CD14-positive monocyte (primary cell): ENCODE measurements at regions not wholly inside any gene's neighbourhood (a gene's known extent, or its start where the extent isn't known, plus 50 kb on each side); places are given as distances from the start of the nearest gene placed in this dataset.
"Not testable (repeated sequence)": the region's sequence is repeated elsewhere in the genome, so short reads cannot be mapped to it uniquely, and the experiment has no call there.

Experiments
- DNase-seq, 3 donors: peaks; one replicate each; pipeline ENCODE4 v3.0.0-alpha.2; 2011 to 2022
- H2AFZ ChIP-seq: 2 replicates; pipeline ENCODE4 v1.6.0; 2012; ENCODE audit warnings: mild to moderate bottlenecking, low read depth, low read length, inconsistent platforms; ENCODE audit not compliant: insufficient read depth, poor library complexity, severe bottlenecking
- H3K27ac ChIP-seq, 2 donors: 1 replicate in 1 of 2; 2 replicates in 1 of 2; pipeline ENCODE4 v1.5.1; 2012 to 2013; ENCODE audit warnings: low read length in 2 of 2, control low read depth in 1 of 2, inconsistent platforms in 1 of 2, low read depth in 1 of 2, mild to moderate bottlenecking in 1 of 2
- H3K27me3 ChIP-seq, 2 donors: one replicate each; pipeline versions ENCODE4 v1.6.0 to v1.6.1; 2011 to 2013; ENCODE audit warnings: low read length in 2 of 2; ENCODE audit not compliant: control insufficient read depth in 2 of 2, insufficient read depth in 2 of 2
- H3K36me3 ChIP-seq, 2 donors: replicated peaks in 1 of 2; 1 replicate in 1 of 2; 2 replicates in 1 of 2; pipeline versions ENCODE4 v1.5.1 to v1.6.1; 2012 to 2013; ENCODE audit warnings: low read length in 2 of 2, control low read depth in 1 of 2, inconsistent platforms in 1 of 2, mild to moderate bottlenecking in 1 of 2; ENCODE audit not compliant: insufficient read depth in 2 of 2, control insufficient read depth in 1 of 2
- H3K4me1 ChIP-seq, 2 donors: 1 replicate in 1 of 2; 2 replicates in 1 of 2; pipeline versions ENCODE4 v1.5.1 to v1.6.1; 2012 to 2013; ENCODE audit warnings: low read length in 2 of 2, control low read depth in 1 of 2, inconsistent platforms in 1 of 2, mild to moderate bottlenecking in 1 of 2, moderate library complexity in 1 of 2; ENCODE audit not compliant: insufficient read depth in 2 of 2, control insufficient read depth in 1 of 2
- H3K4me2 ChIP-seq: replicated peaks from 2 replicates; pipeline ENCODE3; 2012; ENCODE audit warnings: low read length, moderate library complexity, mild to moderate bottlenecking; ENCODE audit not compliant: poor library complexity, severe bottlenecking; ENCODE audit errors: extremely low read depth
- H3K4me3 ChIP-seq, 3 experiments: fragments of 200-600 bp in 1 of 3; sonication (generic) in 1 of 3; replicated peaks in 1 of 3; 1 replicate in 2 of 3; 2 replicates in 1 of 3; pipeline ENCODE4 v1.5.1; 2011 to 2013; ENCODE audit warnings: low read length in 3 of 3, mild to moderate bottlenecking in 3 of 3, control low read depth in 2 of 3, low read depth in 2 of 3, inconsistent platforms in 1 of 3, moderate library complexity in 1 of 3
- H3K79me2 ChIP-seq: 2 replicates; pipeline ENCODE4 v1.6.0; 2012; ENCODE audit warnings: mild to moderate bottlenecking, control low read depth, inconsistent platforms, low read length, moderate library complexity; ENCODE audit not compliant: insufficient read depth
- H3K9ac ChIP-seq: 2 replicates; pipeline ENCODE4 v1.6.0; 2017; ENCODE audit warnings: low read length, mild to moderate bottlenecking; ENCODE audit not compliant: insufficient read depth, poor library complexity, severe bottlenecking
- H3K9me3 ChIP-seq, 2 donors: replicated peaks in 1 of 2; 1 replicate in 1 of 2; 2 replicates in 1 of 2; pipeline versions ENCODE4 v1.5.1 to v1.6.1; 2012 to 2013; ENCODE audit warnings: low read length in 2 of 2, control low read depth in 1 of 2; ENCODE audit not compliant: control insufficient read depth in 1 of 2, insufficient read depth in 1 of 2
- H4K20me1 ChIP-seq: 2 replicates; pipeline ENCODE4 v1.6.0; 2012; ENCODE audit warnings: mild to moderate bottlenecking, low read length, control low read depth, moderate library complexity; ENCODE audit not compliant: insufficient read depth
- H3K27ac Mint-ChIP-seq, 7 donors: one replicate each; pipeline ENCODE4 v1.8.0; 2020; ENCODE audit warnings: mild to moderate bottlenecking in 7 of 7, mixed read lengths in 7 of 7, moderate library complexity in 6 of 7, inconsistent platforms in 2 of 7
- H3K27me3 Mint-ChIP-seq, 3 donors: one replicate each; pipeline ENCODE4 v1.8.0; 2021 to 2022; ENCODE audit warnings: low read depth in 3 of 3, mild to moderate bottlenecking in 3 of 3, mixed read lengths in 3 of 3, moderate library complexity in 3 of 3, inconsistent platforms in 1 of 3
- H3K36me3 Mint-ChIP-seq, 2 donors: one replicate each; pipeline ENCODE4 v1.8.0; 2020; ENCODE audit warnings: mixed read lengths in 2 of 2, inconsistent platforms in 1 of 2, mild to moderate bottlenecking in 1 of 2
- H3K4me1 Mint-ChIP-seq: one replicate; pipeline ENCODE4 v1.8.0; 2020; ENCODE audit warnings: mild to moderate bottlenecking, mixed read lengths
- H3K4me3 Mint-ChIP-seq, 2 donors: one replicate each; pipeline ENCODE4 v1.8.0; 2020; ENCODE audit warnings: mild to moderate bottlenecking in 2 of 2, mixed read lengths in 2 of 2, moderate library complexity in 1 of 2
- H3K9me3 Mint-ChIP-seq, 7 donors: one replicate each; pipeline ENCODE4 v1.8.0; 2020 to 2022; ENCODE audit warnings: mixed read lengths in 7 of 7, mild to moderate bottlenecking in 6 of 7, moderate library complexity in 6 of 7, inconsistent platforms in 2 of 7
- WGBS: methylation state at CpG from one replicate; pipeline ENCODE4 v1.1.5; 2013; ENCODE audit warnings: missing lambda C conversion rate; ENCODE audit not compliant: insufficient coverage; 5-methylcytosine and 5-hydroxymethylcytosine counted together
- intact Hi-C, 2 donors: fragments of 100-400 bp; cut with micrococcal nuclease; formaldehyde crosslinking; loops; one replicate each; pipeline versions ENCODE4 v1.15.0 to v1.15.1; 2023
- TF ChIP-seq, protein P1 (sequence below): fragments of 200-600 bp; IDR thresholded peaks from one replicate; pipeline ENCODE4 v1.8.0; 2022; ENCODE audit warnings: antibody characterized with exemption, mild to moderate bottlenecking

DNA sequence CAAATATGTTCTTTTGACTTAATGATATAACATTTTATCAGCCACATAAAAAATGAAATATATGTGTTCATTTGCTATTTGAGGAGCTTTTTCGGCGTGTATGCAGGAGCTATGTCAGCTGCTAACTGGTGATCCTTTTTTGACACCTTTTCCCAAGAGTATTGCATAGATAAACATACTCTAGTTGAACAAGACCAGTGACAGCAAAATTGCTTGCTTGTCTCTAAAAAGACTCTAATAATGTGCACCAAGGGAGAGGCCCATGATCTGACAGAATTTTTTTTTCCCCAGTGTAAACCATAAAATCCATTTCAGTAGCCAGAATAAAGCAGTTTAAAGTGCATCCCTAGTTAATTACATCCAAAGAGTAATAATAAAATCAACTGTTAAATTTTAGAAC, 103.6 kb upstream of the BARHL2 start:
- Mint-ChIP-seq H3K36me3 (no peaks in the 10 kb centered on the region), H3K9me3 (peaks cover 0 to 10% (median 8%) of the 10 kb centered on the region in 7 donors), H3K27me3 (peaks cover 10 to 24% (median 16%) of the 10 kb centered on the region in 3 donors), H3K27ac (no peak overlapping the region), H3K4me3 (no peak overlapping the region), H3K4me1 (no peaks in the 10 kb centered on the region)
- no peaks in the 10 kb centered on the region for H3K4me1 ChIP-seq
- H3K4me2 ChIP-seq: no peak overlapping the region
- no peak overlapping the region for H3K9ac ChIP-seq
- H3K9me3 ChIP-seq: no peaks in the 10 kb centered on the region
- H3K4me3 ChIP-seq: no peak overlapping the region
- H3K27me3 ChIP-seq: peaks cover 0 to 3% of the 10 kb centered on the region in 2 donors
- no peak overlapping the region for H3K27ac ChIP-seq
- no peaks in the 10 kb centered on the region for H3K79me2 ChIP-seq
- H3K36me3 ChIP-seq: no peaks in the 10 kb centered on the region
- intact Hi-C loops: no loop called here
- no peak for DNase-seq
- no CpG with 5 or more reads among the region's 2 CpGs for WGBS
- no peak overlapping the region for H2AFZ ChIP-seq
- TF ChIP-seq, protein P1, sequence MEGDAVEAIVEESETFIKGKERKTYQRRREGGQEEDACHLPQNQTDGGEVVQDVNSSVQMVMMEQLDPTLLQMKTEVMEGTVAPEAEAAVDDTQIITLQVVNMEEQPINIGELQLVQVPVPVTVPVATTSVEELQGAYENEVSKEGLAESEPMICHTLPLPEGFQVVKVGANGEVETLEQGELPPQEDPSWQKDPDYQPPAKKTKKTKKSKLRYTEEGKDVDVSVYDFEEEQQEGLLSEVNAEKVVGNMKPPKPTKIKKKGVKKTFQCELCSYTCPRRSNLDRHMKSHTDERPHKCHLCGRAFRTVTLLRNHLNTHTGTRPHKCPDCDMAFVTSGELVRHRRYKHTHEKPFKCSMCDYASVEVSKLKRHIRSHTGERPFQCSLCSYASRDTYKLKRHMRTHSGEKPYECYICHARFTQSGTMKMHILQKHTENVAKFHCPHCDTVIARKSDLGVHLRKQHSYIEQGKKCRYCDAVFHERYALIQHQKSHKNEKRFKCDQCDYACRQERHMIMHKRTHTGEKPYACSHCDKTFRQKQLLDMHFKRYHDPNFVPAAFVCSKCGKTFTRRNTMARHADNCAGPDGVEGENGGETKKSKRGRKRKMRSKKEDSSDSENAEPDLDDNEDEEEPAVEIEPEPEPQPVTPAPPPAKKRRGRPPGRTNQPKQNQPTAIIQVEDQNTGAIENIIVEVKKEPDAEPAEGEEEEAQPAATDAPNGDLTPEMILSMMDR: no peak
- no peaks in the 10 kb centered on the region for H4K20me1 ChIP-seq

DNA sequence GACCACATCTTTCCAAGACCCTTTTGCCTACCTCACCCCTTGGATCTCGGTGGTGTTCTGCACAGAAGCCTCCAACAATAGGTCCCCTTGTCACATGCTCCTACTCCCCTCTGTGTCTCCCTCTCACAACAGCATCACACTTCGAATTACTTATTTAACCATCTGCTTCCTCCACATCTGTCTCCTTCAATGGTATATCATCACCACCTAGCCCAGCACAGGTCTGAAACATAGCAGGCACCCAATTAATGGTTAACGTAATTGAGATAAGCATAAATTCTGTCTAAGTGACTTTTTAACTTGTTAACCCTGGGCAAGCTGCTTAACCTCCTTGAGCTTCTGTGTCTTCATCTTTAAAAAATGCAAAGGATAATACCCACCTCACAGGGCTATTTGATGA, 100.3 kb upstream of the BARHL2 start:
- Histone ChIP-seq H3K27ac (no peak overlapping the region), H3K4me2 (no peak overlapping the region), H3K27me3 (no peaks in the 10 kb centered on the region), H3K36me3 (no peaks in the 10 kb centered on the region), H3K4me3 (no peak overlapping the region), H3K9ac (no peak overlapping the region), H3K79me2 (no peaks in the 10 kb centered on the region), H3K4me1 (no peaks in the 10 kb centered on the region), H4K20me1 (no peaks in the 10 kb centered on the region), H2AFZ (no peak overlapping the region), H3K9me3 (no peaks in the 10 kb centered on the region)
- TF ChIP-seq, protein P1: no peak
- Mint-ChIP-seq H3K27ac (no peak overlapping the region), H3K4me1 (no peaks in the 10 kb centered on the region), H3K27me3 (peaks cover 3 to 19% (median 5%) of the 10 kb centered on the region in 3 donors), H3K4me3 (no peak overlapping the region), H3K36me3 (no peaks in the 10 kb centered on the region), H3K9me3 (peaks cover 0 to 11% (median 5%) of the 10 kb centered on the region in 7 donors)
- intact Hi-C loops: no loop called here
- 82% methylated on average over 1 of the region's 3 CpGs for WGBS
- DNase-seq: no peak

GRCh38 chr1:90812237-90812636, 95.1 kb upstream of the BARHL2 start:
- H3K79me2 ChIP-seq, H3K4me1 Mint-ChIP-seq, H3K36me3 Mint-ChIP-seq, H3K27ac Mint-ChIP-seq, H3K9me3 ChIP-seq, H4K20me1 ChIP-seq, H3K27ac ChIP-seq, H2AFZ ChIP-seq, H3K4me2 ChIP-seq, H3K27me3 ChIP-seq, H3K4me1 ChIP-seq, H3K9ac ChIP-seq, H3K4me3 ChIP-seq, H3K36me3 ChIP-seq, intact Hi-C loops, DNase-seq, H3K4me3 Mint-ChIP-seq: not testable (repeated sequence)
- peaks cover 0 to 10% (median 3%) of the 10 kb centered on the region in 7 donors for H3K9me3 Mint-ChIP-seq
- peaks cover 4 to 14% (median 6%) of the 10 kb centered on the region in 3 donors for H3K27me3 Mint-ChIP-seq
- 90% methylated on average over 2 of the region's 6 CpGs for WGBS
